ENCODE measurements at regions not wholly inside any gene's neighbourhood (a gene's known extent, or its start where the extent isn't known, plus 50 kb on each side); places are given as distances from the start of the nearest gene placed in this dataset.

DNA sequence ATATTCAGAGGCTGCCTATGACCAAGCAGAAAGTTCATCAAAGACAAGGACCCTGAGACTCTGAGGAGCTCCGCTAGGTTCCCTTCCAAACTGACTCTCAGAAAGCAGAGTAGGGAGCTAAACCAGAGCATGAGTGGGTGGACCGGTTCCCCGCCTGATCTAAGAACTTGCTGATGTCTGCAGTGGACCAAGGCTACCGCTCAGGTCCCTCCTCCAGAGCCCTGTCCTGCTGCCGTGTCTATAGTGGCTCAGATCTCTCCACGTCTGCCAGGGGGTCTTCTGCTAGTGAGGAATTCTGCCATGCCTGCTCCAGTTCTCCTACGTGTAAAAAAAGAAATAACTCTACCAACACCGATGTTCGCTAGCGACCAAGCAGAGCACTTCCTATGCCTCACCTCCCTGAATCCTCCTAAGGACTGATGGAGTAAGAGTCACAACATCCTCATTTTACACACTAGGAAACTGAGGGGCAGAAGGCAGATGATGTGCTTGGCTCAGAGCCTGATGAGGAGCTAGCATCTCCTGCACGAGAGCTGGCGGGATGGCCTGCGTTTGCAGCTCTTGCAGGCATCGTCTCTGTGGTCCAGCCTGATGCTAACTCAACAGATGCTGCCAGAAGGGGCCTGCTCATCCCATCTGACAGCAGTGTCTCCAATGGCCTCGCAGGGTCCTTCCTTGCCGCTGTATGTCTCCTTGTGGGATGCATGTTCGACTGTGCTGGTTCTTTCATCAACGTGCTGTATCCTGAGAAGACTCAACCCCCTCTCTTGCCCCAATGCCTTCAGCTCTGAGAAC is 265.5 kb downstream of the C16orf95 start (continued):
- TF ChIP-seq CTCF (IDR thresholded peaks at IDR 0.05; ENCODE audit: low read depth, low read length, missing input control), result no peak

- Histone ChIP-seq H3K9me3 (ENCODE audit: control insufficient read depth in 4 of 4, low read length in 3 of 4) (peaks cover 0 to 12% (median 4%) of the 10 kb centered on the region in 4 donors), H3K4me3 (ENCODE audit: low read depth in 1 of 3, low read length in 3 of 3) (no peak overlapping the region), H3K9ac (ENCODE audit: low read depth in 1 of 2, low read length in 2 of 2) (no peak overlapping the region), H3K27me3 (ENCODE audit: control insufficient read depth in 4 of 4, insufficient read depth in 4 of 4, low read length in 3 of 4) (peaks cover 0 to 7% (median 0%) of the 10 kb centered on the region in 4 donors), H3K4me1 (ENCODE audit: control insufficient read depth in 4 of 4, insufficient read depth in 4 of 4, low read length in 3 of 4) (no peaks in the 10 kb centered on the region), H3K27ac (ENCODE audit: low read depth in 1 of 2, low read length in 2 of 2) (no peak overlapping the region), H3K36me3 (ENCODE audit: control insufficient read depth in 4 of 4, insufficient read depth in 3 of 4, low read depth in 1 of 4, low read length in 3 of 4) (no peaks in the 10 kb centered on the region)
- TF ChIP-seq, protein P1, sequence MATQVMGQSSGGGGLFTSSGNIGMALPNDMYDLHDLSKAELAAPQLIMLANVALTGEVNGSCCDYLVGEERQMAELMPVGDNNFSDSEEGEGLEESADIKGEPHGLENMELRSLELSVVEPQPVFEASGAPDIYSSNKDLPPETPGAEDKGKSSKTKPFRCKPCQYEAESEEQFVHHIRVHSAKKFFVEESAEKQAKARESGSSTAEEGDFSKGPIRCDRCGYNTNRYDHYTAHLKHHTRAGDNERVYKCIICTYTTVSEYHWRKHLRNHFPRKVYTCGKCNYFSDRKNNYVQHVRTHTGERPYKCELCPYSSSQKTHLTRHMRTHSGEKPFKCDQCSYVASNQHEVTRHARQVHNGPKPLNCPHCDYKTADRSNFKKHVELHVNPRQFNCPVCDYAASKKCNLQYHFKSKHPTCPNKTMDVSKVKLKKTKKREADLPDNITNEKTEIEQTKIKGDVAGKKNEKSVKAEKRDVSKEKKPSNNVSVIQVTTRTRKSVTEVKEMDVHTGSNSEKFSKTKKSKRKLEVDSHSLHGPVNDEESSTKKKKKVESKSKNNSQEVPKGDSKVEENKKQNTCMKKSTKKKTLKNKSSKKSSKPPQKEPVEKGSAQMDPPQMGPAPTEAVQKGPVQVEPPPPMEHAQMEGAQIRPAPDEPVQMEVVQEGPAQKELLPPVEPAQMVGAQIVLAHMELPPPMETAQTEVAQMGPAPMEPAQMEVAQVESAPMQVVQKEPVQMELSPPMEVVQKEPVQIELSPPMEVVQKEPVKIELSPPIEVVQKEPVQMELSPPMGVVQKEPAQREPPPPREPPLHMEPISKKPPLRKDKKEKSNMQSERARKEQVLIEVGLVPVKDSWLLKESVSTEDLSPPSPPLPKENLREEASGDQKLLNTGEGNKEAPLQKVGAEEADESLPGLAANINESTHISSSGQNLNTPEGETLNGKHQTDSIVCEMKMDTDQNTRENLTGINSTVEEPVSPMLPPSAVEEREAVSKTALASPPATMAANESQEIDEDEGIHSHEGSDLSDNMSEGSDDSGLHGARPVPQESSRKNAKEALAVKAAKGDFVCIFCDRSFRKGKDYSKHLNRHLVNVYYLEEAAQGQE (IDR thresholded peaks at IDR 0.05), result no peak
- no peak for TF ChIP-seq GABPA (IDR thresholded peaks at IDR 0.05 in 1 of 2, conservative IDR thresholded peaks at IDR 0.05 in 1 of 2)
- no peak for TF ChIP-seq MAX (IDR thresholded peaks at IDR 0.05)
- WGBS, result 65% methylated on average over 6 of the region's 6 CpGs
- DNase-seq (ENCODE audit: low spot score), result no peak
Observed at GRCh38 chr16:87052506-87052905, 264.7 kb downstream of the C16orf95 start.

GRCh38 chr16:87053016-87053982 is 263.9 kb downstream of the C16orf95 start:
- H3K36me3 ChIP-seq (ENCODE audit: control insufficient read depth in 4 of 4, insufficient read depth in 3 of 4, low read depth in 1 of 4, low read length in 3 of 4), result no peaks in the 10 kb centered on the region
- WGBS, result 51% methylated on average over 39 of the region's 39 CpGs
- DNase-seq (ENCODE audit: low spot score), result no peak
- TF ChIP-seq GABPA (IDR thresholded peaks at IDR 0.05 in 1 of 2, conservative IDR thresholded peaks at IDR 0.05 in 1 of 2) (no peak), JUND (IDR thresholded peaks at IDR 0.05) (no peak), EGR1 (IDR thresholded peaks at IDR 0.05; ENCODE audit: low read depth in 2 of 2) (no peak), SP1 (IDR thresholded peaks at IDR 0.05) (no peak), TAF1 (conservative IDR thresholded peaks at IDR 0.05) (no peak), YY1 (IDR thresholded peaks at IDR 0.05) (no peak), RXRA (IDR thresholded peaks at IDR 0.05) (no peak), ZBTB33 (IDR thresholded peaks at IDR 0.05) (no peak), MAX (IDR thresholded peaks at IDR 0.05) (no peak)
- H3K4me3 ChIP-seq (ENCODE audit: low read depth in 1 of 3, low read length in 3 of 3), result no peak overlapping the region
- H3K4me1 ChIP-seq (ENCODE audit: control insufficient read depth in 4 of 4, insufficient read depth in 4 of 4, low read length in 3 of 4), result no peaks in the 10 kb centered on the region
- peaks cover 0 to 8% (median 0%) of the 10 kb centered on the region in 4 donors for H3K27me3 ChIP-seq (ENCODE audit: control insufficient read depth in 4 of 4, insufficient read depth in 4 of 4, low read length in 3 of 4)
- no peak overlapping the region for H3K27ac ChIP-seq (ENCODE audit: low read depth in 1 of 2, low read length in 2 of 2)
- H3K9me3 ChIP-seq (ENCODE audit: control insufficient read depth in 4 of 4, low read length in 3 of 4), result peaks cover 0 to 12% (median 4%) of the 10 kb centered on the region in 4 donors
- no peak overlapping the region for H3K9ac ChIP-seq (ENCODE audit: low read depth in 1 of 2, low read length in 2 of 2)

Data from liver (tissue), 8 donors.